HG03159 (cell line): ENCODE measurements at regions not wholly inside any gene's neighbourhood (a gene's known extent, or its start where the extent isn't known, plus 50 kb on each side); places are given as distances from the start of the nearest gene placed in this dataset.

Experiments
- ATAC-seq: cut with Tn5 transposase; IDR thresholded peaks from one replicate; pipeline ENCODE4 v1.9.1; 2021; ENCODE audit warnings: mild to moderate bottlenecking, moderate library complexity; ENCODE audit not compliant: unreplicated experiment

GRCh38 chr4:134393592-134393991 lies 192.0 kb upstream of the PABPC4L start:
- no peak for ATAC-seq

- ATAC-seq = no peak
Measured at GRCh38 chr4:134390319-134390718, 188.7 kb upstream of the PABPC4L start.

- no peak for ATAC-seq
Measured at GRCh38 chr4:134388351-134388750, 186.8 kb upstream of the PABPC4L start.

- ATAC-seq = no peak
Measured at GRCh38 chr4:134382478-134383227, 181.1 kb upstream of the PABPC4L start.

- ATAC-seq = no peak
Measured at GRCh38 chr4:134375775-134376174, 174.2 kb upstream of the PABPC4L start.

- ATAC-seq = no peak
Measured at GRCh38 chr4:134365852-134366251, 164.3 kb upstream of the PABPC4L start.

- ATAC-seq = no peak
Measured at GRCh38 chr4:134364928-134365327, 163.3 kb upstream of the PABPC4L start.

GRCh38 chr4:134345244-134345643 lies 143.7 kb upstream of the PABPC4L start:
- no peak for ATAC-seq

- ATAC-seq = no peak
Measured at GRCh38 chr4:134343656-134344055, 142.1 kb upstream of the PABPC4L start.

- no peak for ATAC-seq
Measured at GRCh38 chr4:134343081-134343480, 141.5 kb upstream of the PABPC4L start.

GRCh38 chr4:134337574-134337973 lies 136.0 kb upstream of the PABPC4L start:
- no peak for ATAC-seq

- no peak for ATAC-seq
Measured at GRCh38 chr4:134328741-134329140, 127.2 kb upstream of the PABPC4L start.

GRCh38 chr4:134327274-134328122 lies 125.9 kb upstream of the PABPC4L start:
- ATAC-seq = no peak

- ATAC-seq = no peak
Measured at GRCh38 chr4:134326866-134327265, 125.3 kb upstream of the PABPC4L start.

- ATAC-seq = no peak
Measured at GRCh38 chr4:134324179-134324578, 122.6 kb upstream of the PABPC4L start.

- ATAC-seq = no peak
Measured at GRCh38 chr4:134320048-134320447, 118.5 kb upstream of the PABPC4L start.

- ATAC-seq = no peak
Measured at GRCh38 chr4:134313591-134313990, 112.0 kb upstream of the PABPC4L start.

- ATAC-seq = no peak
Measured at GRCh38 chr4:134309715-134310114, 108.1 kb upstream of the PABPC4L start.

GRCh38 chr4:134308910-134309309 lies 107.3 kb upstream of the PABPC4L start:
- ATAC-seq = no peak

GRCh38 chr4:134298313-134298712 lies 96.7 kb upstream of the PABPC4L start:
- ATAC-seq = no peak

GRCh38 chr4:134297765-134298164 lies 96.2 kb upstream of the PABPC4L start:
- no peak for ATAC-seq

- ATAC-seq = no peak
Measured at GRCh38 chr4:134282680-134283079, 81.1 kb upstream of the PABPC4L start.
